Right renal pelvis (tissue), 4 donors: ENCODE measurements at regions not wholly inside any gene's neighbourhood (a gene's known extent, or its start where the extent isn't known, plus 50 kb on each side); places are given as distances from the start of the nearest gene placed in this dataset.
"Not testable (repeated sequence)": the region's sequence is repeated elsewhere in the genome, so short reads cannot be mapped to it uniquely, and the experiment has no call there.

ENCODE experiments used
- DNase-seq, 4 donors: peaks; one replicate each; pipeline ENCODE4 v3.0.0-alpha.2; 2013; ENCODE audit warnings: low read depth in 4 of 4, low spot score in 3 of 4, missing footprints in 1 of 4

GRCh38 chr5:51802551-51803184 is 419.4 kb downstream of the ISL1 start:
- no peak for DNase-seq

- DNase-seq = no peak
Measured at GRCh38 chr5:51806677-51807076, 423.4 kb downstream of the ISL1 start.

- no peak for DNase-seq
Measured at GRCh38 chr5:51810592-51810991, 427.3 kb downstream of the ISL1 start.

- no peak for DNase-seq
Measured at GRCh38 chr5:51811883-51812471, 428.7 kb downstream of the ISL1 start.

- DNase-seq = not testable (repeated sequence)
Measured at GRCh38 chr5:51814817-51815216, 431.6 kb downstream of the ISL1 start.

- no peak for DNase-seq
Measured at GRCh38 chr5:51816427-51816826, 433.2 kb downstream of the ISL1 start.

- no peak for DNase-seq
Measured at GRCh38 chr5:51821697-51822096, 438.4 kb downstream of the ISL1 start.

GRCh38 chr5:51829230-51829629 is 446.0 kb downstream of the ISL1 start:
- no peak for DNase-seq

GRCh38 chr5:51829691-51830090 is 446.4 kb downstream of the ISL1 start:
- DNase-seq = no peak

GRCh38 chr5:51832934-51833470 is 449.8 kb downstream of the ISL1 start:
- DNase-seq = no peak

- no peak for DNase-seq
Measured at GRCh38 chr5:51838459-51838858, 455.2 kb downstream of the ISL1 start.

GRCh38 chr5:51843893-51844292 is 460.6 kb downstream of the ISL1 start:
- DNase-seq = no peak

- no peak for DNase-seq
Measured at GRCh38 chr5:51846015-51846414, 462.8 kb downstream of the ISL1 start.

GRCh38 chr5:51859624-51860023 is 476.4 kb downstream of the ISL1 start:
- DNase-seq = no peak

GRCh38 chr5:51860532-51861018 is 477.3 kb downstream of the ISL1 start:
- no peak for DNase-seq

GRCh38 chr5:51872144-51872543 is 488.9 kb downstream of the ISL1 start:
- DNase-seq = no peak

GRCh38 chr5:51881901-51882300 is 498.7 kb downstream of the ISL1 start:
- DNase-seq = no peak

GRCh38 chr5:51882647-51883046 is 499.4 kb downstream of the ISL1 start:
- DNase-seq = no peak

- no peak for DNase-seq
Measured at GRCh38 chr5:51889703-51890102, 506.5 kb downstream of the ISL1 start.

- no peak for DNase-seq
Measured at GRCh38 chr5:51890435-51891116, 507.3 kb downstream of the ISL1 start.

GRCh38 chr5:51892680-51893079 is 509.4 kb downstream of the ISL1 start:
- no peak for DNase-seq

- DNase-seq = no peak
Measured at GRCh38 chr5:51895834-51896233, 512.6 kb downstream of the ISL1 start.
